Stromal cell of bone marrow (primary cell): ENCODE measurements at regions not wholly inside any gene's neighbourhood (a gene's known extent, or its start where the extent isn't known, plus 50 kb on each side); places are given as distances from the start of the nearest gene placed in this dataset.
"Not testable (repeated sequence)": the region's sequence is repeated elsewhere in the genome, so short reads cannot be mapped to it uniquely, and the experiment has no call there.

Experiments
- DNase-seq: peaks from one replicate; pipeline ENCODE4 v3.0.0-alpha.2; 2012; ENCODE audit warnings: low read depth

DNA sequence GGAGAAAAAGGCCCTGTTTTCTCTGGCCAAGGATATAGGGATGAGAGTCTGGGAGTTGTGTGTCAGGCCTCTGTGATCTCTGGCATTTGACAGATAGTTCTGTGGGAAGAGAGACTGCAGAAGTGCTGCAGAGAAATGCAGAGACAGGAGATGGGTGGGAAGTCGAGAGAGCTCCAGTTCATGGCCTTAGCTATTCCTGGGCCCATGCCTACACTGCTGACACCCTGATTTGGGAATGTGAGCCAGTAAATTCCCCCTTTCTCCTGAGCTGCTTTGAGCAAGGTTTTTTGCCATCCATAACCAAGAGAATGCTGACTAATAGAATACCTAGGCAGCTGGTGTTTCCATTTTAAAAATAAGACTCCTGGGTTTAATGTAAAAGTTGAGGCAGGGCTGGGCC is 59.3 kb downstream of the EBLN2 start:
- DNase-seq = no peak

DNA sequence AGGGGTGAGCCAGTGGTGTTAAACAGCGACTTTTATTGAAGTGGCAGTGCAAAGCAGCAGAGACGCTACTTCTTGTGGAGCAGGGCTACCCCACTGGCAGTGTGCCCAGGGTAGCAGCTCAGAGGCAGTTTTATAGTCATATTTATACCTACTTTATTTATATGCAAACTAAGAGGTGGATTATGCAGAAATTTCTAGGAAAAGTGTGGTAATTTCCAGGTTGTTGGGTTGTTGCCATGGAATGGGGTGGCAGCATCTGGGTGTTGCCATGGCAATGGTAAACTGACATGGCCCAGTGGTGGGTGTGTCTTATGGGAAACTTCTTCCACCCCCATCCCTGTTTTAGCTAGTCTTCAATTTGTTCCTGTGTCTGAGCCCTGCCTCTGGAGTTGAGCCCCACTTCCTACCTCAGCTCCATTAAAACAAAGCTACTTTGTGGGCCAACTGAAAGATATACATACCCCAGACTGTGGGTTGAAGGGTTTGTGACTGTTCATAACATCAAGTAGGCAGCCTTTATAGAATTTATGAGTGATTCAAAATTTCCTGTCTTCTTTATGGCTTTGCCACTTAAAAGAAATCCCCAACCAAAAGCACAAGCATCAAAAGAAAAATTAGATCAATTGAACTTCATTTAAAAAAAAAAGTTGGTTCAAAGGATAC is 60.3 kb downstream of the EBLN2 start:
- no peak for DNase-seq

DNA sequence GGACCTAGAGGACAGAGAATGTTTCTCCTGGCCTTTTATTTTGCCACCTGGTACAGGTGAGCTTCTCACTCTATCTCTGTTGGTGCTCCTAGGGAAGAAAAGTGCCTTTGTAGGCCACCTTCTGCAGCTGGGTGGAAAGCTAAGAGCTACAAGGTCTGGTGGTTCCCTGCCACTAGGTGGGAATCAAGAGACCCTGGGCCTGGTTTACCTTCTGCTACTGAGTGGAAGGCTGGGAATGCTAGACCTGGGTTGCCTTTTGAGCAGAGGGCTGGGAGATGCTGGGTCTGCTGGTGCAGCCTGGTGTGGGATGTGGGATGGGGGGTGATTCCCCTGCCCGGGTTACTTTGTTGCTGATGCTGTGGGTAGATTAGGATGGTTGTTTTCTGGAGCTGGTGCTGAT is 72.6 kb downstream of the EBLN2 start:
- DNase-seq = no peak

DNA sequence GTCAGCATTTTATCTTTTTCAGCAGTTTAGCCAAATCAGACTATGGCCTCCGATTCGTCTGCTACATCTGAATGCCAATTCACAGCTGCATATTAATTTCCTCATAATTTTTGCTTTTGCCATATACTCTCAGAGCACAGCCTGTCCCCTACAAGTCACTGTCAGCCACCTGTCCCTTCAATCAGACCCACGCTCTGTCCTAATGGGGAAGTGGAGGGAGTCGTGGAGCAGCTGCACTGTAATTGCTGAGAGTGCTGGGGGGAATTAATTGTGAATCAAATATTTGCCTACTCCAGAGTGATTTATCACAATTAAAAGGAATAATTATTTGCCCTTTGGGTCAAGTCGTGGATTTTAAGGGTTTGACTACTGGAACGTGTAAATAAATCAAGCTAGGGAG is 75.5 kb downstream of the EBLN2 start:
- DNase-seq = no peak

DNA sequence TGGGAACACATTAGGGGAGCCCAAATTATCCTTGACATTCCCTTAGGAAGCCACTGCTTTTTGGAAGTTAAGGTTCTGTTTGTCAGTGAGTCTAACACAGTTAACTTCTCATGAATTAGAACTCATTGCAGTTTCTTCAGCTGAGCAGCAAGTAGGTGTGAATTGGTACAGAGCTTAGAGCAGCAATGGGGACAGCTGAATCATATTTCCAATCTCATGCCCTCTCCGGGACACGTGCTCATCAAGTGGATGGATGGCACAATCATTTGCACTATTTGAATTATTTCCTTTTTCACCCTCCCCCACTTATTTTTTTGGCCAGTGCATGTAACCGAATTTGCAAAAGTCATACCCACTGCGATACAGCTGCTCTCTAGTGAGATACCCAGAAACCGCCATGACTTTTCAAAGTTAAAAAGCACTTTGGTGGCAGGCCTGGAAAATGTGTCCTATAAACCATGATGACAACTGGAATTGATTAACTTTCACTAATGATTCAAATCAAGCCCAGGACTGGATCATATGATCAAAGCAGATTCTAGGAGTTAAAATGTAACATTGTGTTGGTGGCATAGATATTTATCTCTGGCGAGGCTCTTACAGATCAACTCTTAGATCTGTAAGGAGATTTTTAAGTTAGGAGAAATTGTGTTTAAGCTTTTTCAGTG is 76.4 kb downstream of the EBLN2 start:
- DNase-seq = no peak

DNA sequence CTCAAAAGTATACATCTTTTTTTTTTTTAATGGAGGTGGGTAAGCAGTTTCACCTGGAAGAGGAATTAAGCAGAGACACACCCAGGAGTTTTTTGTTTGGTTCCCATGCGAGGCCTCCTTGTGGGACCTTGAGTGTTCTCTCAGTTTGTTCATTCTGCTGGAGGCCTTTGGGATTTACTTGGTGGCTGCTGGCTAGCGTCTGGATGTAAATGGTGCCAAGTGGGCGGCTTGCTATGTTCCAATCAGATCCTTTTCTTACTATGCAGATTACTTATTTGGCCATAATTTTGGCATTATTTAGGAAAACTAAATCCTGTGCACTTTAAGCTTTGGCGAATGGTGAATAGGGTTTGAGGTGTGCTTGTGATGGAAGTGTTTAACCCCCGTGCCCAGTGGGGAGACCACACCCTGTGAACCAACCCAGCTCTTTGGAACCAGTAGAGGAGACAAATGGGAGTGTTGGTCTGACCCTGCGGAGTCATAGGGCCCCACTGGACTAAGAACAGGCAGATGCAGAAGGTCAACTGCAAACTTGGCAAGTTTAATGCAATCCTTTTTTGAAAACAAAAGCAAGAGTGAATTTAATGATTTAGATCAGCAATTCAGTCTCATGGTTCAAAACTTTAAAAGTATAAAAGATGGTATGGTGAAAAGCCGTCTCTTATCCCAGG is 79.4 kb downstream of the EBLN2 start:
- DNase-seq = no peak

DNA sequence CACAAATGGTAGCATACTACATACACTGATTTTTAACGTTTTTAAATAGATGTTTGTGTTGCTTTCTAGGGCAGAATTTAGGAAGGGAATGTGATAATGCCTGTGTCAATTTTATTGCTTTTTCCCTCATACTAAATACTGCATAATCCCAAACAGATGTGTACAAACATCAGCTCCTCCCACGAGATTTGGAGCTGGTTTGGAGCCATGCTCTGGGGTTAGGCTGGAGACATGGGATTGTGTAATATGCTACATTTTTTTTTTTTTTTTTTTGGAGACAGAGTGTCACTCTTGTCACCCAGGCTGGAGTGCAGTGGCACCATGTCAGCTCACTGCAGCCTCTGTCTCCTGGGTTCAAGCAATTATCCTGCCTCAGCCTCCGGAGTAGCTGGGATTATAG is 80.1 kb downstream of the EBLN2 start:
- DNase-seq = no peak

DNA sequence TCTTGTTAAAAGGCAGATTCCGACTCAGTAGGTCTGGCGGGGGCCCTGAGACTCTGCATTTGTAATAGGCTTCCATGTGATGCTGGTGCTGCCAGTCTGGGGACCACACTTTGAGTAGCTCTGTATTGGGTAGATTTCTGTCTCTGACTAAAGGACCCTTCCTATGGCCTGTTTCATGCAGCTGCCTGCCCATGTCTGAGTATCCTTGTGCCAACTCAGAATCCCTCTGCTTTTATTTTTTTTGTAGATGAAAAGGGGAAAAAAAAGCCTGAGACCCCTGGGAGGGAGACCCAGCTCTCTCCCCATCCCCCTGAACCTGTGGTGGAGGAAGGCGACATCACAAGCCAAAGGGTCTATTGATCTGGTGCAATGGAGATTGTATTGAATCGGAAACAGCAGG is 81.9 kb downstream of the EBLN2 start:
- no peak for DNase-seq

DNA sequence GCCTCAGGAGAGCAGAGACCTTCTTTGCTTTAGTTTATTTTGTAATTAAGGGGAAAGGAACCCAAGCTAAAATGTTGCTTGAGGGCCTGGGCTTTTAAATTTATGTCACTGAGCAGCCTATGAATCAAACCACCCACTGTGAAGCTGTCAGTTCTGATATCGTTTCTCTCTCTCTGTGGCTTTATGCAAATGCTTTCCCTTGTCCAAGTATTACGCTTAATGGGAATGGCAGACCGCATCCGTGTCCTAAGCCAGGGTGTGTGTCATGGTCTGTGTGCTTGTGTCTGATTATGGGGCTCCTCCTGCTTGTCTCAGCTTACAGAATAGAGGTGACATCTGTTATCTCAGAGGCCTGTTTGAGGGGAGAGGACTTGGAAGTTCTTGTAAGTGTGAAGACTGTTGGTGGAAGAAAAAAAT is 82.4 kb downstream of the EBLN2 start:
- peak; percentile 22 for DNase-seq

DNA sequence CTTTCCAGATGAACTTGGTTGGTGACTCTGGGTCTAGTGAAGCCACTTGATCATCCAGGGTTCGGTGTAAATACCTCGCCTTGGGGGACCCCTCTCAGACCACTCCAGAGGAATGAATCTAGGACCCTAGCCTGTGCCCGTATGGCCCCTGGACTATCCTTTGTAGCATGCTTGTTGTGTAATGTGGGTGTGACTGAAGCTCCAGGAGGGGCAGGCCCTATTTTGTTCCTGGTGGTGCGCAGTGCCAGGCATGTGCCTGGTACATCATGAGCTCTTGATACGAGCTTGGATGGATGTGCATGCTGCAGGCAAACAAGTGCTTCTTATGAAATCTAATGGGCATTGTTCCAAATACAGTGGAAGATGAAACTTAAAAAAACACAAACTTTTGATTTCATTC is 82.8 kb downstream of the EBLN2 start:
- no peak for DNase-seq

DNA sequence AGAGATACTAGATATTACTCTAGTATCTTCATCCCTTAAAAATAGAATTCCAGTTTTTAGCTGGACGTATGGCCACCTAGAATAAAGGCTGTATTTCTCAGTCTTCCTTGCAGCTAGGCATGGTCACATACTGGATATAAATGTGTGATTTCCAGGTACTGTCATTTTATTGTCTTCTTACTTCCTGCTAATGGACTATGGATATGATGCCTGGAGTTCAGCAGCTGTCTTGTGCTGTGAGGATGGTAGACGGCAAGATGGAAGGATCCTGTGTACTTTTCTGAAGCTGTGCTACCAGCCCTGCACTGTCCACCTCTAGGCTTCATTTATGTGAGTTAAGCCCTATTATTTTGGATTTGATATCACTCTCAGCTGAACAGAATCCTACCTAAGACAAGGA is 83.4 kb downstream of the EBLN2 start:
- no peak for DNase-seq

DNA sequence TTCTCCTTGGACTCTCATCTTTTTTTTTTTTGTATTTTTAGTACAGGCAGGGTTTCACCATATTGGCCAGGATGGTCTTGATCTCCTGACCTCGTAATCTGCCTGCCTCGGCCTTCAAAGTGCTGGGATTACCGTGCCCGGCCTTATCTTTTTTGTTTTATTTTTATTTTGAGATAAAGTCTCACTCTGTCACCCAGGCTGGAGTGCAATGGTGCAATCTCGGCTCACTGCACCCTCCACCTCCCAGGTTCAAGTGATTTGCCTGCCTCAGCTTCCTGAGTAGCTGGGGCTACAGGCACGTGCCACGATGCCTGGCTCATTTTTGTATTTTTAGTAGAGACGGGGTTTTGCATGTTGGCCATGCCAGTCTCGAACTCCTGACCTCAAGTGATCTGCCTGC is 86.0 kb downstream of the EBLN2 start:
- not testable (repeated sequence) for DNase-seq

DNA sequence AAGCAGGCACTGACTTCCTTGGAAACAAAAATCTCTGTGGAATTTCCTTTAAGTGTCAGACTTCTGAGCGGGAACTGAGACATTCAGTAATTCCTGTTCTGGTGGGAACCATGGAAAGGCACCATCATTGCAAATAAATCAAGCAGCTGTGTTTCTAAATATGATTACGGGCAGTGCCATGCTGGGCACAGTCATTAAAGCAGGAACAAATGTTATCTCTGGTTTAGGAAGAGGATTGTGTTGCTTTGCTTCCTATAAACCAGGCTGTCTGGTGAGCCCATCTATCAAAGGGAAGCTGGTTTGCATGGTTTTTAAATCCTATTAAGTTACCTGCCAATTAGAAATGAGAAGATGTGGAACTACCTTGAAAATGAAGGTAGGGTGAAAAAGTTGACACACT is 86.7 kb downstream of the EBLN2 start:
- DNase-seq = no peak

DNA sequence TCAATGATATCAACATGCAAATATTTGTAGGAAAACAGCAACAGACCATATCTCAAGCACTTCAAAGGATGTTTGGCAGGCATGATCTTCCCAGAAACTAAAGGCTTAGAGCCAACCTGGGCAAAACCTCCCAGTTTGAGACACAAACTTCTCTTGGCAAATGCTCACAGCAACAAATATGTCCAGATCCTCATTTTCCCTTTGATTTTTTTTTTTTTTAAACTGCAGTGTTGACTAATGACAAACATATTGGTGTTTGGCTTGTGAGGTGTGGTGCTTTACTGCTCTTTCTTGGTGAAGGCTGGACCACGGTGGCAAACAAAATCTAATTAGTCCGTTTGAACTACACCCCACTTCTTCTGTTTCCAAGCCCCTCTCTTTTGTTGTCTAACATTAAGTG is 87.2 kb downstream of the EBLN2 start:
- DNase-seq = no peak

DNA sequence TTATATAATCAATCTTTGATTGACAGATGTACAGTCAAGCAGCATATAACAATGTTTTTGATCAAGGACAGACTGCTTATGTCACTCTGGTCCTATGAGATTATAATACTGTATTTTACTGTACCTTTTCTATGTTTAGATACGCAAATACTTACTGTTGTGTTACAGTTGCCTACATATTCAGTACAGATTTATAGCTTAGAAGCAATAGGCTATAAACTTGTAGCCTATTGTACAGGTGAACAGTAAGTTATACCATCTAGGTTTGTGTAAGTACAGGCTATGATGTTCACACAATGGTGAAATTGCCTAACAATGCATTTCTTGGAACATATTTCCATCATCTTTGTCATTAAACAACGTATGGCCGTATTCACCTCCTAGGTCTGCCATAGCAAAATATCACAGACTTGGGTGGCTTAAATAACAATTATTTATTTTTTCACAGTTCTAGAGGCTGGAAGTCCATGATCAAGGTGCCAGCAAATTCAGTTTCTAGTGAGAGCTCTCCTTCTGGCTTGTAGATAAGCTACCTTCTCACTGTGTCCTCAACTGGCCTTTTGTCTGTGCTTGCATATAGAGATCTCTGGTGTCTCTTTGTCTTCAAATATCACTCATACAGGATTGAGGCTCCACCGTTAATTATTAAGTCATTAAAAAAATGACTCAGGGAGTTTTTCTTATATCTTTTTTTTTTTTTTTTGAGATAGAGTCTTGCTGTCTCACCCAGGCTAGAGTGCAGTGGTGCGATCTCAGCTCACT is 89.1 kb downstream of the EBLN2 start:
- no peak for DNase-seq

DNA sequence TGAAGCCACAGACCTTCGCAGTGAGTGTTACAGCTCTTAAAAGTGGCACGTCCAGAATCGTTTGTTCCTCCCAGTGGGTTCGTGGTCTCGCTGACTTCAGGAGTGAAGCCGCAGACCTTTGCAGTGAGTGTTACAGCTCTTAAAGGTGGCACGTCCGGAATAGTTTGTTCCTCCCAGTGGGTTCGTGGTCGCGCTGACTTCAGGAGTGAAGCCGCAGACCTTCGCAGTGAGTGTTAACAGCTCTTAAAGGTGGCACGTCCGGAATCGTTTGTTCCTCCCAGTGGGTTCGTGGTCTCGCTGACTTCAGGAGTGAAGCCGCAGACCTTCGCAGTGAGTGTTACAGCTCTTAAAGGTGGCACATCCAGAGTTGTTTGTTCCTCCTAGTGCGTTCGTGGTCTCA is 91.1 kb downstream of the EBLN2 start:
- DNase-seq = not testable (repeated sequence)

DNA sequence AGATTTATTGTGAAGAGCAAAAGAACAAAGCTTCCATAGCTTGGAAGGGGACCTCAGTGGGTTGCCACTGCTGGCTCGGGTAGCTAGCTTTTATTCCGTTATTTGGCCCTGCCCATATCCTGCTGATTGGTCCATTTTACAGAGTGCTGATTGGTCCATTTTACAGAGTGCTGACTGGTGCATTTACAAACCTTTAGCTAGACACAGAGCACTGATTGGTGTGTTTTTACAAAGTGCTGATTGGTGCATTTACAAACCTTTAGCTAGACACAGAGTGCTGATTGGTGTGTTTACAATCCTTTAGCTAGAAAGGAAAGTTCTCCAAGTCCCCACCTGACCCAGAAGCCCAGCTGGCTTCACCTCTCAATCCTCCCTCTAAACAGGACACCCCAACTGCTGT is 91.6 kb downstream of the EBLN2 start:
- DNase-seq = not testable (repeated sequence)

DNA sequence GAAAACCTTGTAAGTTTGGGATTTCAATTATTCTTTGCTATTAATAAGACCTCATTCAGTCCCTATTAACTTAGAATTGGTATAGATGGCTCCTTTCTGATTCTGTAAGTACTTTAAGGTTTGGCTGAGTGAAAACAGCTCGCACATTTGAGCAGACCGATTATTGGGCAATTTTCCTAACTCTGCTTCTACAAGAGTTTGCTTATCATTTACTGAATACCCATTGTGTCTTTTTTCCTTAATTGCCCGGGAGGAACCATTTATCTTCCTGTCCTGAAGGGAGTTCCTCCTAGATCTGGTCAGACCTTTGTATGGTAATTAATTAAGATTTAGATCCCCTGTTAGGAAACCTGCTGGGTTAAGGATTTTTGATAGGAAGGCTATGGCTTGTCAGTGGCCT is 92.8 kb downstream of the EBLN2 start:
- not testable (repeated sequence) for DNase-seq

DNA sequence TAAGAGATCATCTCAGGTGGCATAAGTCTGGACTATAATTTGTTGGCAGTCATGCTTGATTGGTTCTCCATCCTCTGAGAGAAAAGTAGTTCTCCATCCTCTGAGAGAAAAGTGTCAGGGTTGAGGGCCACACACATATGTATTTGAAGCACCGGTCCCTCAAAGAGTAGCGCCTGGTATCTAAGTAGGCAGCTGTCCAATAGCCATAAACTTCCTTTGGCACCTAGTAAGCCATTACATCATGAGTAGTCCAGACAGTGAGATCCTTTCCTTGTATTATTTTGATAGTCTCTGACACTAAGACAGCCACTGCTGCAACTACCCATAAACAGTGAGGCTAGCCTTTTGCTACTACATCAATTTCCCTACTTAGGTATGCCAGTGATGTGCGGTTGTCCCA is 94.0 kb downstream of the EBLN2 start:
- DNase-seq = not testable (repeated sequence)

DNA sequence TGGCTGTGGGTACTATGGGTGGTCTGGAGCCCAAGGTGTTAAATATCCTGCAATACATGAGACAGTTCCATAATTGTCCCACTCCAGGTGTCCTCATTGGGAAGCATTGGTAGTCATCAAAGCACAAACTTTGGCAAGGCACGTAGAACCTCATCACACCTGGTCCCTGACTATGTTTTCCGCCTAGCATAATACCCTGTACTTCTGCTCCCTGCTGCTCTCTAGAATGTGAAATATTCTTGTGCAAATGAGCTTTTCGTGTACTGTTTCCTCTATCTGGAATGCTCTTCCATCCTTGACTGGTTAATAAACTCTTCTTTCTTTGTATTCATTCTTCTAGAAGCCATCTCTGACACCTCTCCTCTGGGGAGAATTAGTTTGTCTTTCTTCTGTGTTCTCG is 103.2 kb downstream of the EBLN2 start:
- no peak for DNase-seq

DNA sequence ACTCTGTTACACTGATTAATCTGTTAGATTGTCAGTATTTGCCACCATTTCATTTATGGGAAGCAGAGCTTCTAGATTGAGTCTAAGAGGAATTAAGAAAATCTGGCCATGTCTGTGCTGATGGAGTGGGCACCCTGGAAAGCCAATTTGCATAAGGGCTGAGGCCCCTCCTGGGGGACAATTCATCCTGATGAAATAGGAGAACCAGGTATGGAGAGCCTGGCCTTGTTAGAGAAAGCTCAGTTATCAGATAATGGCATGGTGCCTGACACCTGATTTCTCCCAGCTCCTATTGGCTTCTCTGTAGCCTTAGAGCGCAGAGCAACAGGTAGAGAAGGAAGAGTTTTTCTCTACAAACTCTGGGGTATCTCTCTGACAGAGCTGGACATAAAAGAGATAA is 114.2 kb downstream of the EBLN2 start:
- DNase-seq = no peak

DNA sequence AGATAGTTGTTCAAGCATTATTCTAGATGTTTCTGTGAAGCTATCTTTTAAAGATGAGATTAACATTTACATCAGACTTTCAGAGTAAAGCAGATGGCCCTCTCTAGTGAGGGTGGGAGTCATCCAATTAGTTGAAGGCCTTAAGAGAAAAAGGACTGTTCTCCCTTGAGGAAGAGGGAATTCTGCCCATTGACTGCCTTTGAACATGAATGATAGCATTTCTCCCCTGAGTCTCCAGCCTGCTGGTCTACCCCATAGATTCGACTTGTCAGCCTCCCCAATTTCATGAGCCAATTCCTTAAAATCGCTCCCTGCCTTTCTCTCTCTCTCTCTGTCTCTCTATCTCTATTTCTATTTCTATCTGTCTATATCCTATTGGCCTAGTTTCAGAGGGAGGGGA is 115.5 kb downstream of the EBLN2 start:
- DNase-seq = no peak

DNA sequence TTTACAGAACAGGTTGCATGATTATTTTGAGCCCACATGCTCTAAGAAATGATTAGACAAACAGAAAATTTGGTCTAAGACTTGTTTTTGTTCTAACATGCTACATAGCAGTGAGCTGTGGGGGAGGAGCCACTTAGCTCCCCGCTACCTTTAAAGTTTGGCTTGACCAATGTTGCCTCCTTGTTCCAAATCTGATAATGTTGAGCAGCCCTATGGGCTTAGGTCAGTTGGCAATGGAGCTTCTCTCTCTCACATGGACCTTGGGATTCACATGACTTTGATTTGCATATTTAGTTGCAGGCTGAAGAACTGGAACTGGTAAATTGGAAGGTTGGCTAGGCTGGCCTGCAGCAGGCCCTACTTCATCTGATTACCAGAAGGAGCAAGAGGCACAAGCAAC is 116.4 kb downstream of the EBLN2 start:
- DNase-seq = no peak
